ENCODE measurements at regions not wholly inside any gene's neighbourhood (a gene's known extent, or its start where the extent isn't known, plus 50 kb on each side); places are given as distances from the start of the nearest gene placed in this dataset.

DNA sequence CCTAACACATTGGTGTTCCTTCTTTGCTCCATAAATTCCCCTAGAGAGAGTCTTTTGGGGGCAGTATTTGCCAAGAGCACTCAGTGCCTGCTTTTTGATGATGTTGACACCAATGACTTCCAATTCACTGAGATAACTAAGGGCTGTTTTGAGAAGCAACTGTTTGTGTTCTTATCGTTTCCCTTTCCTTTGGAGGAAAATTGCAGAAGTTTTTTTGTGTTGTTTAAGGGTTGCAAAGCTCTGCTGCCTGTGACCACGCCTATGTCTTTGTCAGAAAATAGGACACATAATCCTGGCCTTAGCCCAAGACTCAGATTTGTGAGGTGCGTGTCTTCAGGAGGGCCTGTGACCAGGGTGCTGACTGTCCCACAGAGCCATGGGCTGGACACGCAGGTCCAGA lies 99.6 kb downstream of the FAM43A start:
- TF ChIP-seq, protein P1, sequence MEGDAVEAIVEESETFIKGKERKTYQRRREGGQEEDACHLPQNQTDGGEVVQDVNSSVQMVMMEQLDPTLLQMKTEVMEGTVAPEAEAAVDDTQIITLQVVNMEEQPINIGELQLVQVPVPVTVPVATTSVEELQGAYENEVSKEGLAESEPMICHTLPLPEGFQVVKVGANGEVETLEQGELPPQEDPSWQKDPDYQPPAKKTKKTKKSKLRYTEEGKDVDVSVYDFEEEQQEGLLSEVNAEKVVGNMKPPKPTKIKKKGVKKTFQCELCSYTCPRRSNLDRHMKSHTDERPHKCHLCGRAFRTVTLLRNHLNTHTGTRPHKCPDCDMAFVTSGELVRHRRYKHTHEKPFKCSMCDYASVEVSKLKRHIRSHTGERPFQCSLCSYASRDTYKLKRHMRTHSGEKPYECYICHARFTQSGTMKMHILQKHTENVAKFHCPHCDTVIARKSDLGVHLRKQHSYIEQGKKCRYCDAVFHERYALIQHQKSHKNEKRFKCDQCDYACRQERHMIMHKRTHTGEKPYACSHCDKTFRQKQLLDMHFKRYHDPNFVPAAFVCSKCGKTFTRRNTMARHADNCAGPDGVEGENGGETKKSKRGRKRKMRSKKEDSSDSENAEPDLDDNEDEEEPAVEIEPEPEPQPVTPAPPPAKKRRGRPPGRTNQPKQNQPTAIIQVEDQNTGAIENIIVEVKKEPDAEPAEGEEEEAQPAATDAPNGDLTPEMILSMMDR (IDR thresholded peaks at IDR 0.05; ENCODE audit: control insufficient read depth, extremely low read depth, insufficient read depth) = no peak
- no peak overlapping the region for H3K4me3 ChIP-seq (ENCODE audit: low read depth, low read length)
- DNase-seq (ENCODE audit: low read depth) = no peak

DNA sequence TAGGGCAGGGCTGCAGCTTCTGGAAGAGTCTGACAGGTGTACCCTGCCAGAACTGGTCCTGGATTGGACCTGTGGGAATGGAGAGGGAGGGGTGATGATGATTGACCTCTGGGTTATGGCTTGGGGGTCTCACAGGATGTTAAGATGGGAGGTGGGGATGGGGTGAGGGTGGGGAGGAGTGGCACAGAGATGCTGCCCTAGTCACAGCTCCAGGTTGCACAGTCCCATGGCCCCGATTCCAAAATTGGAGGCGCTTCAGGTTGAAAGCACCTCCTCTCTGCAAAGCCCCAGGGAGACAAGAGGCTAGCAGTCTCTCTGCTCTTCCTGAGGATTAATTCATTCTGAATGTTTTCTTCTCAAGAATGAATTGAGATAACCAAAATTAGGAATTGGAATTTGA lies 101.4 kb downstream of the FAM43A start:
- H3K4me3 ChIP-seq (ENCODE audit: low read depth, low read length) = no peak overlapping the region
- no peak for DNase-seq (ENCODE audit: low read depth)
- TF ChIP-seq, protein P1 (IDR thresholded peaks at IDR 0.05; ENCODE audit: control insufficient read depth, extremely low read depth, insufficient read depth) = no peak

DNA sequence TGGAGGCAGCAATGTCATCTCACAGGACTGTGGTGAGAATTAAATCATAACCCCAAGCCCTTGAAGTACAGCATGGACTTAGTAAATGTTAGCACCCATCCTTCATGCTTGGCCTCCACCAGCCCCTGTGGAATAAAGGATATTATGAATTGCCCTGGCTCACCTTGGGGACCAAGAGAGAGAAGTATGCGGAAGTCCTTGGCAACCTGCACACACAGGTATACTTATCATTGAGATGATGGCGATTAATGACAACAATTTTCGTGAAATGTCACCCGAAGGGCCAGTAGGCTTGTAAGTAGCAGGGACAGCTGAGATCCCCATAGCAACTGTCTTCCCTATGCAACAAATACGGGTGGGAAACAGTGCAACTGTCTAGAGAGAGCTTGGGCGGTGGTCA lies 102.0 kb downstream of the FAM43A start:
- DNase-seq (ENCODE audit: low read depth) = no peak
- TF ChIP-seq, protein P1 (IDR thresholded peaks at IDR 0.05; ENCODE audit: control insufficient read depth, extremely low read depth, insufficient read depth) = no peak
- H3K4me3 ChIP-seq (ENCODE audit: low read depth, low read length) = no peak overlapping the region

DNA sequence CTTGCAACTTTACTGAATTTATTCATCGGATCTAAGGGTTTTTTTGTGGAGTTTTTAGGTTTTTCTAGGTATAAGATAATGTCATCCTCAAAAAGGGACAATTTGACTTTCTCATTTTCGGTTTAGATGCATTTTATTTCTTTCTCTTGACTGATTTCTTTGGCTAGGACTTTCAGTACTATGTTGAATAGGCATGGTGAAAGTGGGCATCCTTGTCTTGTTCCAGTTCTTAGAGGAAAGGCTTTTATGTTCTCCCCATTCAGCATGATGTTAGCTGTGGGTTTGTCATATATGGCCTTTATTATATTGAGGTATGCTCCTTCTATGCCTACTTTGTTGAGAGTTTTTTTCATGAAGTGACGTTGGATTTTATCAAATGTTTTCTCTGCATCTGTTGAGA lies 106.7 kb downstream of the FAM43A start:
- no peak overlapping the region for H3K4me3 ChIP-seq (ENCODE audit: low read depth, low read length)
- TF ChIP-seq, protein P1 (IDR thresholded peaks at IDR 0.05; ENCODE audit: control insufficient read depth, extremely low read depth, insufficient read depth) = no peak
- DNase-seq (ENCODE audit: low read depth) = no peak

DNA sequence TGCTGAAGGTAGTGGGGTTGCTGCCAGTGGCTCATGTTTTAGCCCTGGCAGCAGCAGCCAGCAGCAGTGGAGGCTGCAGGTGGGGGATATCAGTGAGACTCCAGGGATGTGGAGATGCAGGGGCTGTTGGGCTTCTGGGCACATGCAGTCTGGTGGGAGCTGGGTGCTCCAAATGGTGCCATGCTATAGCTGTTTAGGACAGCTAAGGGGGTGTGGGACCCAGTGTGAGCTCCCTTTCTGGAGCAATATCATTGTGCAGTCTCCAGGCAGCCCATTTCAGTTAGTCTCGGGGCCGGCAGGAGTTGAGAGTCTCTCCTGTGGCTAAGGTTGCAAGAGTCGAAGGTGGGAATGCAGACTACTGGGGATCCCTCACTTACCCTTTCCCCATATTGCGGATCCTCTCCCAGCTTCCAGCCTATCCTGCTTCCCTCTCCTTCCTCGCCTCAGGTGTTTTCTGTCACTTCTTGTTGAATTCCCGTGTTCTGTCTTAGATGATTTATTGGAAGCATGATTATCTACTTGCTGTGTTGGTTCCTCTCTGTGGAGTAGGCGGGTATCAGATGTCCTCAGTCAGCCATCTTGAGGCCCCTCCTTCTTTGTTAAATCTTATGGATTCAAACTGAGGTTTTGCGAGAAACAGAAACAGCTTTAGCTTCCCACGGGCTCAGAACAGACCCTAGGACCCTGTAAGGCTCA lies 112.0 kb downstream of the FAM43A start:
- no peak for DNase-seq (ENCODE audit: low read depth)
- H3K4me3 ChIP-seq (ENCODE audit: low read depth, low read length) = no peak overlapping the region
- TF ChIP-seq, protein P1 (IDR thresholded peaks at IDR 0.05; ENCODE audit: control insufficient read depth, extremely low read depth, insufficient read depth) = no peak

DNA sequence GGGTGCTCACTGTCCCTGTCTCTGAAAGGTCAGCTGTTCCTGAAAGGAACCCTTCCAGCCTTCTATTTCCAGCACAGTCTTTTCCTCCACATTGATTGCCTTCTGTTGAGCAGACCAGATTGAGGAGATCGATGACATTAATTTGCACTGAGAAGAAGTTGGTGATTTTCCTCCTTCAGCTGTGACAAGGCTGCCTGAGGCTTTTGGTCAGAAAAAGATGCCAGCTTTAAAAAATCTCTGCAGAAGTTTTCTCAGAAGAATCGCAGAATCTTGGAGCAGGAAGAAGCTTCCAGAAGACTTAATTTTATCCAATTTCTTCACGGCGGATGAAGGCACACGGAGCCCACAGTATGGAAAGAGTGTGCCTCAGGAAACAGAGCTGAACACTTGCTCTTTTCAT lies 112.8 kb downstream of the FAM43A start:
- TF ChIP-seq, protein P1 (IDR thresholded peaks at IDR 0.05; ENCODE audit: control insufficient read depth, extremely low read depth, insufficient read depth) = no peak
- DNase-seq (ENCODE audit: low read depth) = no peak
- H3K4me3 ChIP-seq (ENCODE audit: low read depth, low read length) = no peak overlapping the region

DNA sequence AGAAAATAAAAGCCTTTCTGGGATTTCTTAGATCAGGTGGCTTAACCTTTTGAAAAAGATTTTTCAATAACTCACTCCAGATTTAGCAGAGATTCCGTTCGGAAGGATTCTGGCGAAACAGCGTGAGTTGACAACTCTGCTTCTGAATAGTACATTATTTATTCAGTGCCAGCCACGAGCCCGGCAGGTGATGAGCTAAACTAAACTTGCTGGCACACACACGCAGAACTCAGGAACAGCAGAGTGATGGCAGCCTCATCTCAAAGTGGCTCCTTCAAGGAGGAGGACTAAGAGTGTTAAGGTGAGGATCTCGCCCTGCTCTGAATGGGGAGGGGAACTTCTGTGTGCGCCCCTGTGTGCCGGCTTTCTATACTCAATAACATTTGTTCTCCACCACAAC lies 114.3 kb downstream of the FAM43A start:
- no peak for DNase-seq (ENCODE audit: low read depth)
- H3K4me3 ChIP-seq (ENCODE audit: low read depth, low read length) = no peak overlapping the region
- TF ChIP-seq, protein P1 (IDR thresholded peaks at IDR 0.05; ENCODE audit: control insufficient read depth, extremely low read depth, insufficient read depth) = no peak

Data from LNCaP clone FGC (cell line).